Endothelial cell of umbilical vein (primary cell): ENCODE measurements at regions not wholly inside any gene's neighbourhood (a gene's known extent, or its start where the extent isn't known, plus 50 kb on each side); places are given as distances from the start of the nearest gene placed in this dataset. TPM values are rescaled to one million over a fixed set of nuclear protein-coding genes. Genes with fewer than 3 reads are reported as not detected.

Experiments used
- BruUV-seq: library from RNA; stranded (reverse); fragments of 400-500 nt; replicated peaks from 2 replicates; lab custom pipeline; 2021; lab: Mats Ljungman, UMichigan
- CTCF ChIA-PET: fragments of 300-600, 350-600 bp; sonication (Branson Sonifier 250); formaldehyde crosslinking; loops from one replicate; lab custom pipeline; 2021; ENCODE audit warnings: antibody characterized with exemption, inconsistent platforms; lab: Charles Lee
- POLR2A ChIA-PET: fragments of 300-600, 350-600 bp; sonication (Branson Sonifier 250); formaldehyde crosslinking; loops from one replicate; lab custom pipeline; 2021; ENCODE audit warnings: antibody characterized with exemption, inconsistent platforms; lab: Charles Lee
- DNase-seq: peaks from one replicate; pipeline ENCODE4 v3.0.0-alpha.2; 2011; ENCODE audit warnings: low read depth, low spot score
- FAIRE-seq: peaks from 2 replicates; lab custom pipeline; 2011; peaks lifted over from hg19 to GRCh38; lab: Jason Lieb, UNC
- H2AFZ ChIP-seq: 2 replicates; pipeline ENCODE4 v1.6.0; 2012; ENCODE audit warnings: low read depth, low read length, control low read depth, inconsistent platforms
- H3K27ac ChIP-seq: 2 replicates; pipeline ENCODE4 v1.5.1; 2011; ENCODE audit warnings: low read depth, mild to moderate bottlenecking, control low read depth, low read length, moderate library complexity; ENCODE audit not compliant: insufficient read depth
- H3K27me3 ChIP-seq, 2 experiments: 2 replicates each; pipeline versions ENCODE4 v1.6.0 to v1.6.1; 2011; ENCODE audit warnings: low read length in 2 of 2, mixed read lengths in 1 of 2; ENCODE audit not compliant: control insufficient read depth in 2 of 2, insufficient read depth in 2 of 2
- H3K36me3 ChIP-seq, 2 experiments: 2 replicates in 1 of 2; 3 replicates in 1 of 2; pipeline ENCODE4 v1.5.1; 2011; ENCODE audit warnings: low read length in 2 of 2, mild to moderate bottlenecking in 1 of 2, moderate library complexity in 1 of 2; ENCODE audit not compliant: control insufficient read depth in 2 of 2, insufficient read depth in 2 of 2; ENCODE audit errors: extremely low read depth in 1 of 2
- H3K4me1 ChIP-seq: 3 replicates; pipeline ENCODE4 v1.5.1; 2011; ENCODE audit warnings: mild to moderate bottlenecking, low read length; ENCODE audit not compliant: control insufficient read depth, insufficient read depth; ENCODE audit errors: extremely low read depth
- H3K4me2 ChIP-seq: 2 replicates; pipeline ENCODE4 v1.6.1; 2011; ENCODE audit warnings: low read length, control low read depth, mixed read lengths; ENCODE audit not compliant: insufficient read depth
- H3K4me3 ChIP-seq, 3 experiments: fragments of 200-600 bp in 1 of 3; sonication (generic), shearing (Covaris generic) in 1 of 3; replicated peaks in 1 of 3; 2 replicates each; pipeline ENCODE4 v1.5.1; 2011 to 2016; ENCODE audit warnings: control low read depth in 3 of 3, low read length in 3 of 3, mild to moderate bottlenecking in 2 of 3, inconsistent platforms in 1 of 3, low read depth in 1 of 3, moderate library complexity in 1 of 3; ENCODE audit not compliant: insufficient read depth in 1 of 3
- H3K79me2 ChIP-seq: 2 replicates; pipeline ENCODE4 v1.6.0; 2012; ENCODE audit warnings: low read length, inconsistent platforms; ENCODE audit not compliant: control insufficient read depth, insufficient read depth
- H3K9ac ChIP-seq: replicated peaks from 2 replicates; pipeline ENCODE3; 2011; ENCODE audit warnings: low read length, control low read depth; ENCODE audit not compliant: insufficient read depth; ENCODE audit errors: extremely low read depth
- H3K9me1 ChIP-seq: replicated peaks from 3 replicates; pipeline ENCODE4 v1.6.0; 2011; ENCODE audit warnings: mild to moderate bottlenecking, low read length; ENCODE audit not compliant: control insufficient read depth, insufficient read depth; ENCODE audit errors: extremely low read depth
- H3K9me3 ChIP-seq: replicated peaks from 2 replicates; pipeline ENCODE4 v1.5.1; 2012; ENCODE audit warnings: low read length, inconsistent platforms; ENCODE audit not compliant: control insufficient read depth, insufficient read depth
- H4K20me1 ChIP-seq: replicated peaks from 2 replicates; pipeline ENCODE3; 2011; ENCODE audit warnings: mild to moderate bottlenecking, low read length; ENCODE audit not compliant: control insufficient read depth, insufficient read depth; ENCODE audit errors: extremely low read depth
- FOS ChIP-seq: IDR thresholded peaks from 2 replicates; pipeline ENCODE4 v1.6.1; 2011; ENCODE audit warnings: mild to moderate bottlenecking, low read length, moderate library complexity, borderline replicate concordance; ENCODE audit not compliant: insufficient read depth
- POLR2AphosphoS5 ChIP-seq: IDR thresholded peaks from 2 replicates; pipeline ENCODE4 v1.6.1; 2012; ENCODE audit warnings: low read depth, mild to moderate bottlenecking, control low read depth, low read length, moderate library complexity; ENCODE audit not compliant: insufficient read depth
- dilution Hi-C: fragments of 300-500 bp; cut with MboI; formaldehyde crosslinking; loops from one replicate; pipeline ENCODE4 v1.15.0; 2019; ENCODE audit warnings: low sequenced_read_pairs; ENCODE audit not compliant: extremely low pct_ligation_motif_present
- intact Hi-C: fragments of 100-400 bp; cut with micrococcal nuclease; formaldehyde crosslinking; loops from one replicate; pipeline ENCODE4 v1.10.0; 2022
- small RNA-seq: library from RNA; depleted of rRNA; stranded (forward); fragments of <200 nt; gene quantifications from one replicate; pipeline ENCODE3, GENCODE V24; 2012; ENCODE audit warnings: low replicate concordance, low read depth; ENCODE audit not compliant: insufficient read depth, insufficient read length

DNA sequence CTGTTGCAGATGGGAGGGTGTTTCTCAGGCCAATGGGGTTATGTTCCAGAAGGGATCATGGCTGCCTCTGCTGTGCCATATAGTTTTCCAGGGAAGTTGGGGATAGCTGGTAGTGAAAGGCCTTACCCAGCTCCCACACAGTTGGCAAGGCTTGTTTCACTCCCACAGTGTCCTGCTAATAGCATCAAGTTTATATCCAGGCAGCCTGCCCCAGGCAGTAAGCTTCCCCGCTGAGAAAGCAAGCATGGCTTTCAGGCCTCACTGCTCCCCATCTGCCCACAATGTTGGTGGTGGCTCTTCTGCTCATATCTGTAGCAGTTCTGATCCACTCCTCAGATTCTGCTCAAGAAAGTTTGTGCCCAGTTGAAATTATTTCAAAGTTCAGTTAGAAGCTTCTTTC is 50.9 kb upstream of the DCBLD2 start:
- no TSS peak for BruUV-seq
- H3K27me3 ChIP-seq = no peaks in the 10 kb centered on the region
- CTCF ChIA-PET = interaction anchor here (1.9 kb wide), 1 partner anchor 135 kb away, joined by 4 read pairs; no protein-coding TSS in a partner anchor
- peaks cover 6% of the 10 kb centered on the region for H3K4me1 ChIP-seq
- POLR2A ChIA-PET = no interaction called here
- no peaks in the 10 kb centered on the region for H4K20me1 ChIP-seq
- no peak overlapping the region for H3K9ac ChIP-seq
- no peaks in the 10 kb centered on the region for H3K79me2 ChIP-seq
- TF ChIP-seq POLR2AphosphoS5 (no peak), FOS (no peak)
- FAIRE-seq (no peak), DNase-seq (no peak)
- no peak overlapping the region for H3K27ac ChIP-seq
- H3K4me3 ChIP-seq = no peak overlapping the region
- no peaks in the 10 kb centered on the region for H3K9me3 ChIP-seq
- no peaks in the 10 kb centered on the region for H3K9me1 ChIP-seq
- no peak overlapping the region for H3K4me2 ChIP-seq
- no peak overlapping the region for H2AFZ ChIP-seq
- dilution Hi-C loops = no loop called here
- H3K36me3 ChIP-seq = no peaks in the 10 kb centered on the region
- intact Hi-C loops = no loop called here

Small RNA genes lying in the stretch of these regions (small RNA-seq; reads per million reads assigned to genes)
- not detected for gene AC107297.1
- not detected for gene RF00066
